ENCODE measurements at regions not wholly inside any gene's neighbourhood (a gene's known extent, or its start where the extent isn't known, plus 50 kb on each side); places are given as distances from the start of the nearest gene placed in this dataset.

DNA sequence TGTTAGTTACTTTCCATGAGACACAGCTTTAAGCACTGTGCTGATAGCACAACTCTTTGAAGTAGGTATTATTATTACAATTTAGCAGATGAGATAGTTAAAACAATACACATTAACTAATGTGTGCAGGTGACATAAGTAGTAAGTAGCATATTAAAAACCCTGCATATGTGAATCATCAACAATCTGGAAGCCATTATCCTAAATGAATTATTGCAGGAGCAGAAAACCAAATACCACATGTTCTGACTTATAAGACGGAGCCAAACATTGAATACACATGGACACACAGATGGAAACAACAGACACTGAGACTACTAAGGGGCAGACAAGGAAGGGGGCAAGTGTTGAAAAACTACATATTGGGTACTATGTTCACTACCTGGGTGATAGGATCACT lies 300.3 kb upstream of the GULP1 start:
- TF ChIP-seq CTCF (conservative IDR thresholded peaks at IDR 0.05; ENCODE audit: low read depth in 2 of 2) (no peak), POLR2AphosphoS5 (IDR thresholded peaks at IDR 0.05; ENCODE audit: low read depth) (no peak), CREB1 (CRISPR knock-in tag; IDR thresholded peaks at IDR 0.05; ENCODE audit: low read depth) (no peak)
